Smooth muscle cell (in vitro differentiated cells): ENCODE measurements at regions not wholly inside any gene's neighbourhood (a gene's known extent, or its start where the extent isn't known, plus 50 kb on each side); places are given as distances from the start of the nearest gene placed in this dataset.

Source experiments
- DNase-seq: peaks from one replicate; lab custom pipeline; 2025; ENCODE audit not compliant: unreplicated experiment; lab: John Stamatoyannopoulos, UW
- H2AFZ ChIP-seq: fragments of 200-600 bp; sonication (generic); 2 replicates; pipeline ENCODE4 v1.6.0; 2016; ENCODE audit warnings: antibody characterized with exemption, low read depth, mild to moderate bottlenecking
- H3F3A ChIP-seq: fragments of 200-600 bp; sonication (generic); 2 replicates; pipeline ENCODE4 v1.6.0; 2017; ENCODE audit warnings: antibody characterized with exemption, low read depth
- H3K27ac ChIP-seq: fragments of 200-600 bp; sonication (generic); 2 replicates; pipeline ENCODE4 v1.5.1; 2016; ENCODE audit warnings: low read depth, mild to moderate bottlenecking
- H3K27me3 ChIP-seq: fragments of 200-600 bp; sonication (generic); 2 replicates; pipeline ENCODE4 v1.6.1; 2016; ENCODE audit warnings: low read depth, mild to moderate bottlenecking
- H3K36me3 ChIP-seq: fragments of 200-600 bp; sonication (generic); 2 replicates; pipeline ENCODE4 v1.5.1; 2016; ENCODE audit warnings: low read depth
- H3K4me1 ChIP-seq: fragments of 200-600 bp; sonication (generic); 2 replicates; pipeline ENCODE4 v1.5.1; 2016; ENCODE audit warnings: low read depth
- H3K4me2 ChIP-seq: fragments of 200-600 bp; sonication (generic); 2 replicates; pipeline ENCODE4 v1.6.0; 2016; ENCODE audit warnings: mild to moderate bottlenecking
- H3K4me3 ChIP-seq: fragments of 200-600 bp; sonication (generic); 2 replicates; pipeline ENCODE4 v1.5.1; 2016; ENCODE audit warnings: mild to moderate bottlenecking
- H3K79me2 ChIP-seq: fragments of 200-600 bp; sonication (generic); 2 replicates; pipeline ENCODE4 v1.6.0; 2016; ENCODE audit warnings: low read depth, mild to moderate bottlenecking
- H3K9ac ChIP-seq: fragments of 200-600 bp; sonication (generic); 2 replicates; pipeline ENCODE4 v1.6.0; 2016; ENCODE audit warnings: low read depth
- H3K9me3 ChIP-seq: fragments of 200-600 bp; sonication (generic); replicated peaks from 2 replicates; pipeline ENCODE4 v1.5.1; 2016; ENCODE audit warnings: low read depth
- H4K20me1 ChIP-seq: fragments of 200-600 bp; sonication (generic); 2 replicates; pipeline ENCODE4 v1.6.0; 2016; ENCODE audit warnings: low read depth
- WGBS: methylation state at CpG from one replicate; pipeline ENCODE4 v1.1.7; 2016; ENCODE audit warnings: low lambda C conversion rate; 5-methylcytosine and 5-hydroxymethylcytosine counted together
- TF ChIP-seq, protein P1 (sequence below): fragments of 200-600 bp; sonication (generic); IDR thresholded peaks from 2 replicates; pipeline ENCODE4 v1.5.1; 2017; ENCODE audit warnings: borderline replicate concordance, mild to moderate bottlenecking, antibody characterized with exemption; ENCODE audit not compliant: insufficient read depth, poor library complexity, severe bottlenecking

- H3F3A ChIP-seq: peaks cover 4% of the 10 kb centered on the region
- H3K9me3 ChIP-seq: no peaks in the 10 kb centered on the region
- H3K4me1 ChIP-seq: no peaks in the 10 kb centered on the region
- TF ChIP-seq, protein P1, sequence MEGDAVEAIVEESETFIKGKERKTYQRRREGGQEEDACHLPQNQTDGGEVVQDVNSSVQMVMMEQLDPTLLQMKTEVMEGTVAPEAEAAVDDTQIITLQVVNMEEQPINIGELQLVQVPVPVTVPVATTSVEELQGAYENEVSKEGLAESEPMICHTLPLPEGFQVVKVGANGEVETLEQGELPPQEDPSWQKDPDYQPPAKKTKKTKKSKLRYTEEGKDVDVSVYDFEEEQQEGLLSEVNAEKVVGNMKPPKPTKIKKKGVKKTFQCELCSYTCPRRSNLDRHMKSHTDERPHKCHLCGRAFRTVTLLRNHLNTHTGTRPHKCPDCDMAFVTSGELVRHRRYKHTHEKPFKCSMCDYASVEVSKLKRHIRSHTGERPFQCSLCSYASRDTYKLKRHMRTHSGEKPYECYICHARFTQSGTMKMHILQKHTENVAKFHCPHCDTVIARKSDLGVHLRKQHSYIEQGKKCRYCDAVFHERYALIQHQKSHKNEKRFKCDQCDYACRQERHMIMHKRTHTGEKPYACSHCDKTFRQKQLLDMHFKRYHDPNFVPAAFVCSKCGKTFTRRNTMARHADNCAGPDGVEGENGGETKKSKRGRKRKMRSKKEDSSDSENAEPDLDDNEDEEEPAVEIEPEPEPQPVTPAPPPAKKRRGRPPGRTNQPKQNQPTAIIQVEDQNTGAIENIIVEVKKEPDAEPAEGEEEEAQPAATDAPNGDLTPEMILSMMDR: peak; percentile 37
- no peaks in the 10 kb centered on the region for H4K20me1 ChIP-seq
- peak overlapping the region; percentile 62 for H3K27ac ChIP-seq
- H3K9ac ChIP-seq: no peak overlapping the region
- H3K4me3 ChIP-seq: no peak overlapping the region
- H3K4me2 ChIP-seq: peak overlapping the region; percentile 24
- H3K79me2 ChIP-seq: no peaks in the 10 kb centered on the region
- H2AFZ ChIP-seq: peak overlapping the region; percentile 86
- no peak for DNase-seq
- no peaks in the 10 kb centered on the region for H3K27me3 ChIP-seq
- WGBS: 55% methylated on average over 3 of the region's 3 CpGs
- no peaks in the 10 kb centered on the region for H3K36me3 ChIP-seq
Measured at GRCh38 chr21:27466140-27466539, 499.3 kb upstream of the ADAMTS5 start.

DNA sequence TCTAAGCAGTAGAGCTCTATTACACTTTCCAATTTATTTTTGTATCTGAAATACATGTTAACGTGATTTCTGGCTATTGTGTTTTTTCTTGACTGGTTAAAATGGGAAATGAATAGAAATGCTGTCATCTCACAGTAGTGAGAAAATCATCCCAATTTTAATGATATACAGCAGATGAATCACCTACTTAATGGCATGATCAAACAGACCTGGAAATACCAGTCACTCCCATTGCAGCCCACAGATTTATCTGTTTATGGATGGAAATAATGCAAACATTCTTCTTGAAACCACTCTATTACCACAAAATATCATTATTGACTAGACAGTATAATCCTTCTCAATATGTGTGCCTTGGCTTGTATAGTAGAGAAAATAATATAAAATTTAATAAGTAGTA lies 497.8 kb upstream of the ADAMTS5 start:
- H3K4me3 ChIP-seq: no peak overlapping the region
- TF ChIP-seq, protein P1: no peak
- no peak for DNase-seq
- H3K9ac ChIP-seq: no peak overlapping the region
- H3K36me3 ChIP-seq: no peaks in the 10 kb centered on the region
- H3K9me3 ChIP-seq: no peaks in the 10 kb centered on the region
- H3F3A ChIP-seq: peaks cover 4% of the 10 kb centered on the region
- no peak overlapping the region for H2AFZ ChIP-seq
- H3K4me2 ChIP-seq: peak overlapping the region; percentile 56
- H3K4me1 ChIP-seq: no peaks in the 10 kb centered on the region
- H3K79me2 ChIP-seq: no peaks in the 10 kb centered on the region
- no peaks in the 10 kb centered on the region for H3K27me3 ChIP-seq
- peak overlapping the region; percentile 66 for H3K27ac ChIP-seq
- 68% methylated on average over 1 of the region's 1 CpG for WGBS
- no peaks in the 10 kb centered on the region for H4K20me1 ChIP-seq

DNA sequence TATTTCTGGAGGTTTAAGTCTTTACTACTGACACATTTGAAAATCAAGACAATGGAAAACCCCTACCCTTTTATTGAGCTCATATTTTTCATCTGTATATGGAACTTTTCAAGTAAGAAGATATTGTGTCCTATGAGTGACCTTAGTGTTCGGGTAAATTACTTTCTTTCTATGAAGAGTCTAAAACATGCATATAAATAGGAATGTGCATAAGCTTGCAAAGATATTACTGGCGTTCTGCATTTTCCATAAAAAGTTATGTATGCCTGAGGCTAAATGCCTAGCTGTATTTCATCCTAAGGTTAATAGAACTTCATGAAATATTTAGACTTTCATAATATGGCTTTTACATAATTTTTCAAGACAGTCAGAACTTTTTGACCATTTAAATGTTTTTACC lies 495.8 kb upstream of the ADAMTS5 start:
- Histone ChIP-seq H3K9ac (no peak overlapping the region), H3K4me1 (no peaks in the 10 kb centered on the region), H4K20me1 (no peaks in the 10 kb centered on the region), H2AFZ (peak overlapping the region; percentile 7), H3K9me3 (no peaks in the 10 kb centered on the region), H3K27me3 (no peaks in the 10 kb centered on the region), H3K79me2 (no peaks in the 10 kb centered on the region), H3K36me3 (no peaks in the 10 kb centered on the region), H3K27ac (no peak overlapping the region), H3F3A (peaks cover 4% of the 10 kb centered on the region), H3K4me2 (no peak overlapping the region), H3K4me3 (no peak overlapping the region)
- 76% methylated on average over 2 of the region's 2 CpGs for WGBS
- DNase-seq: no peak
- TF ChIP-seq, protein P1: no peak

DNA sequence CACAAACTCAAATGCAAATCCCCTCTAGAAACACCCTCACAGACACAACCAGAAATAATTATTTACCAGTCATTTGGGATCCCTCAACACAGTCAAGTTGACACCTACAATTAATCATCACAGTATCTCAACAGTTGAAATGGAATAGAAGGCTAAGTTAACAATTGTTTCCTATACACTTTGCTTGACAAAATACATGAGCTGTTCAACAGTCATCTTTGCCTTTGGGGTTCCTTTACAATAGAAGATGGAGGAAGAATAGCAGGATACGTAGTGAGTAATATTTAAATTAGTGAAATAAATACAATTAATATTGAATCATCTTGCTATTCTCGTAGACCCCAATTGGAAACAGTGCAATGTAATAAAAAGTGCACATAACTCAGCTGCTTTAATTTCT lies 487.3 kb upstream of the ADAMTS5 start:
- H3K79me2 ChIP-seq: no peaks in the 10 kb centered on the region
- TF ChIP-seq, protein P1: no peak
- no peaks in the 10 kb centered on the region for H4K20me1 ChIP-seq
- no peak overlapping the region for H3K9ac ChIP-seq
- no peak overlapping the region for H3K4me3 ChIP-seq
- no peaks in the 10 kb centered on the region for H3F3A ChIP-seq
- H3K9me3 ChIP-seq: no peaks in the 10 kb centered on the region
- 90% methylated on average over 2 of the region's 2 CpGs for WGBS
- H3K27ac ChIP-seq: no peak overlapping the region
- no peaks in the 10 kb centered on the region for H3K4me1 ChIP-seq
- no peaks in the 10 kb centered on the region for H3K36me3 ChIP-seq
- no peak overlapping the region for H3K4me2 ChIP-seq
- DNase-seq: no peak
- no peaks in the 10 kb centered on the region for H3K27me3 ChIP-seq
- no peak overlapping the region for H2AFZ ChIP-seq
